Nucleus accumbens (tissue), 56 donors: ENCODE measurements at regions not wholly inside any gene's neighbourhood (a gene's known extent, or its start where the extent isn't known, plus 50 kb on each side); places are given as distances from the start of the nearest gene placed in this dataset.
"Not testable (repeated sequence)": the region's sequence is repeated elsewhere in the genome, so short reads cannot be mapped to it uniquely, and the experiment has no call there.

Experiments
- DNase-seq, 56 donors: peaks; one replicate each; lab custom pipeline; 2025; lab: John Stamatoyannopoulos, UW

DNA sequence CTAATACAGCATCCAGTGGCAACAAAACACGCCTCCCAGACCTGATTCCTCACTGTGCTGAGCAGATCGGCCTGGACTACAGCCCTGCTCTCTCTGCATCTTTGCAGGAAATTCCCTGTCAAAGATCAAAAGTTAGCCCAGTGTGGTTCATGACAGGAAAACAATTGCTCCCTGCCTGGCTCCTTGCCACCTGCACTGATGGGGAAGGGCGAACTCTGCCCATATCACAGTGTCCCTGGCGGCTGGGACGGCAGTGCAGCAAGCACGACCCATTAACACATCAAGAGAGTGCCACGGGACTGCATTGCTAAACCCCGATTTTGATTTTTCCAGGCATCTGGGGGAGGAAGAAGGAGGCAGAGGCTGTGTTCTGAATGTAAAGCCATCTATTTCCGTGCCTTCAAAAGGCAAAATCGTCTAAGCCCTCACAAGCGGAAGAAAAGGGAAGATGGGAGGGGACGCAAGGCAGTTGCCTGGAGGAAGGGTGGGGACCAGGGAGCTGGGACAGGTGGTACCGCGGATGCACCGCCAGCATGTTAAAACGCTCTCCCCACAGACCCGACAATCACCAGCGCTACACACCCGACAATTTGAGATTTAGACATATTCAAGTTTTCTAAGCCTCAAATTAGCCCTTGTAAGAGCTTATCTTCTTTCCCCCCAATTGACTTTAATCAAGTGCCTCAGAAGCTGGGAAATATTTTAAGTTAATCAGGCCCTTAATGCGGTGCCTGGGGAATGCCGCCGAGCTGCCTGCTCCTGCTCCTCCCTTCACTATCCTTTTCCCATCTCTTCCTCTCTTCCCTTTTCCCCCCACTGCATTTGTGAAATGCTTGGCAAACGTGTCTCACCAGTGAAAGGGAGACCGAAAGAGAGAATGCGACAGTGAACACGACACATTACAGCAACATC, 238.8 kb upstream of the CDH5 start:
- peak in 8 of 56 donors; percentile 1 to 17 (median 10) for DNase-seq

DNA sequence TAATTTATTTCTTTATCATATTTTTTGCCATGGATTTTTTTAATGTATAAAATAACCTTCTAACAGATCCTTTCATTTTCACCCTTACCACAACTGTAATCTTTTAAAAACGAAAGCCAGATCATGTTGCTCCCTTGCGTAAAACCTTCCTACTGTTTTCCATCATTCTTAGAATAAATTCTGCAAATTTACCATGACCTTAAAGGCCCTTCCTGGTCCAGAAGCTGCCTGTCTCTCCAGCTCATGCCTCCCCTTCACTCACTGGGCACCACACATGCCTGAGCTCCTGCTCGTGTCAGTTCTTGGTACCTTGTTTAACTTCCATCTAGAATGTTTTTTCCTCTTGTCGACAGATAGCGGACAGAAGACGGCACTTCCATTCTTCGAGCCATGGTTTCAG, 245.0 kb upstream of the CDH5 start:
- no peak for DNase-seq

DNA sequence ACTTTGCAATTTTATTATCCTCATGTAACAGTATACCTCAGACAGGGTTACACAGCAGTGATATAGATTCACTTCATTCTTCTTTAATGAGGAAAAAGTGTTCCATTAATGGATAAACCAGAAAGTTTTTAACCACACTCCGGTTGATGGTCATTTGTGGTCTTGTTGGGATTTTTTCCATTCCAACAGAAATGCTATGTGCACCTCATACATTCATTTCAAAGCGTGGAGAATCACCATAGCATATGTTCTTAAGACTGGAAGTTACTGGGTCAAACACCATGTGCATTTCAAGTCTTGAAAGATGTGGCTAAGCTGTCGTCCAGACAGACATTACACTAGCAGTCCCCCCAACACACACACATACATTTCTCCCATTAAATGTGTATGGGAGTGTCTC, 245.8 kb upstream of the CDH5 start:
- DNase-seq = no peak

DNA sequence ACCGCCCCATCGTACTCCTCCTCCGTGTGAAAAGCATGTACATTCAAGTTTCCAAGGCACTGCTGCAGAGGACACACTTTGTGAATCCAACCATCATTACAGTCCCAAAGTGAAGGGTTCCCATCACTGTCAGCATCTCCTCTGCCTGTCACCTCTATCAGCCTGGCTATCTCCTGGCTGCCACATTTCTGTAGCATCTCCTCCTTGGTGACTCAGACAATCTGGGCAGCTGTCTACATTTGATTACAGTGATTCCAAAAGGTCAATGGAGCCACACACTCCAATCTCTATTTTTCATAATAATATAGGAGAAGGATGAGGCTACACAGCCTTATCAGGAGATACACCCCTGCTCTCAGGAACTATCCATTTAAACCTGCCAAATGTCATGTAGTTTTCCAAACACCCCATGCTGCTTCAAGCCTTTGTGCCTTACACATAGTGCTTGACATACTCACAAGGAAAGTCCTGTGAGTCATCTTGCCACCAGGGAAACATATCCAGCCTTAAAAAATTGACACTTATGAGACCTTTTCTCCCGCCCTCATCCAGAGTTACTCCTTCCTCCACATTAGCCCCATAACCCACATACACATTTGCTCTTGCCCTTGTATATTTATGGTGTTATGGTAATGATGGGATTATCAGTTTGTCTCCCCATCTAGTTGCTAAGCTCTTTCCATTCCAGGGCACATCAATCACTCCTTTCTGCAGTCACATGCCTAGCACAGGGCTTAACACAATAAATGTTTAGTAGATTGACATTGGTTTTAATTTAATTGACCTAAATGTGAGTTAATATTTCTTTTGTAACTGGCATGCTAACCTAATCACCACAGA, 250.1 kb upstream of the CDH5 start:
- DNase-seq = no peak

DNA sequence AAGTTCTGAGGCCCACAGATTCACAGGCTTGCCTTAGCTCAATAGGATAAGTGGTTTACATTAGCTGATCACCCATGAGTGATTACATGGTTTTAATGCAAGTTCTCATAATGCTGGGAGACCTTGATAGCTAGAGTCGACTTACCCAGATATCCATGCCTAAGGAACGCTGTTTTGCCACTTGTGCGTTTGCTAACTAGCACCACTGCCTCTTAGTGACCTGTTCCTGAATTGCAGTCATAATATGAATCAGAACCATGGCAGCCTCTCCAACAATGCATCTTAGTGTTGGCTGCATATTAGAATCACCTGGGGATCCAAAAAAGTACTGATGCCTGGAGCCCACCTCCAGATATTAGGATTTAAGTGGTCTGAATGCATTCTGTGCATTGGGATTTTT, 251.1 kb upstream of the CDH5 start:
- no peak for DNase-seq

DNA sequence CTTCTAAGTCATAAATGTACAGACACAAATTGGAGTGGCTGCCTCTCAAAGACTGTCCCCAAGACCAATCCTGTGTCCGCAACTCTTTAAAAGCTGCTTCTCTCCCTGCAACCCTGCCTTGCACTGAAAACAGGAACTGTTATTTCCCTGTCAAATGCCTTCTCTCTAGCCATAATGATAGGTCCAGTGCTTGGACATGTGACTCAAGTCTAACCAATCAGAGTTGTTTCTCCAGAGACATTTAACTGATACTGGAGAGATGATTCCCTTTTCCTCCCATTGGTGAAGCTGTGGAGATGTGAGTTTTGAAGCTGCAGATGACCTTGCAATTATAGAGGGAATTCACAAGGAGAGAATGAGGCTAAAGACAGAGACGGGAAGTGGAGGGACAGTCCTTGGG, 253.3 kb upstream of the CDH5 start:
- DNase-seq = no peak

DNA sequence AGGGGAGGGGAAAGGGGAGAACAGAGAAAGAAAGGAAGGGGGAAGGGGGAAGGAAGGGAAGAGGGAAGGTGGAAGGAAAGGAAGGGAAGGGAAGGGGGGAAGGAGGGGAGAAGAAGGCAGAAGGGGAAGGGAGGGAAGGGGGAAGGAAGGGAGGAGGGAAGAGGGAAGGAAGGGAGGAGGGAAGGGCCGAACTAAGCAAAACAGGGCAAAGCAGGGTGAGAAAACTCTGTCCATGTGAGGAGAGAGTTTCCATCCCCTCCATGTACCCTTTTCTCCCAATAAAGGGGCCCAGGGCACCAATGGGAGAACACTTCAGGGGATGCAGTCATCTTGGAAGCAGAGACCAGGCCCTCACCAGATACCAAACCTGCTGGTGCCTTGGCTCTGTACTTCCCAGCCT, 256.8 kb upstream of the CDH5 start:
- no peak for DNase-seq

DNA sequence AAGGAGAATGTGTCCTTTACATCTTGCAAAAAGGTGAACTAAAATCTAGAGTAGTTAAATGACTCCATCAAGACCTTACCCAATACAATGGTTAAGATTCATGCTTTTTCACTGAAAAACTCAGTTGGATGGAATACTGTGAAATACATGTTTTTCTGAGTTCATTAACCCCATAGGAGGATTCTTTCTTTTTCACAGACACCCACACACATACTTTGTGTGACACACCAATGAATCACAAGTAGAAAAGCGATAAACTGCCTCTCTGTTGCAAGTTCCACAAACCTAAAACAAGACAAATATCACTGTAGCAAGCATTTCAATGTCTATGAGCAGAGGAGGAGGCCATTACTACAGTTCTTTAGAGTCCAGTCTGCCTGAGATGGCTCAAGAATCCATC, 258.8 kb upstream of the CDH5 start:
- DNase-seq = no peak

DNA sequence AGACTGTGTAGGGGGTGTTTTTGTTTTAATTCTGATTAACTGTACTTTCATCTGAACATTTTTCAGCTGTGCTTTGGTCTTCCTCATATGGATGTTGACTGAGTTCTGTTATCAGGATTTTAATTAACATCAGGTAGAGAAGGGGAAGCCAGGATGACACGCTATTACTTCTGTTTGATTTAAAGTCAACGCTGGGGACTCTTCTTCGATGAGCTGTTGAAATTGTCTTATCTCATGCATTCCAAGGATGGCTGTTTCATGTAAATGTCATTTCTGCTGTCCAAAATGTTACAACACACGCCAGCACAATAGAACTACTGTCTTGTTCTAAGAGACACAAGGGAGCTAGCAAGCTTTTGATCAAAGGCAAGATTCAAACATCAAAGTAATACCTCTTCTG, 263.3 kb upstream of the CDH5 start:
- no peak for DNase-seq

DNA sequence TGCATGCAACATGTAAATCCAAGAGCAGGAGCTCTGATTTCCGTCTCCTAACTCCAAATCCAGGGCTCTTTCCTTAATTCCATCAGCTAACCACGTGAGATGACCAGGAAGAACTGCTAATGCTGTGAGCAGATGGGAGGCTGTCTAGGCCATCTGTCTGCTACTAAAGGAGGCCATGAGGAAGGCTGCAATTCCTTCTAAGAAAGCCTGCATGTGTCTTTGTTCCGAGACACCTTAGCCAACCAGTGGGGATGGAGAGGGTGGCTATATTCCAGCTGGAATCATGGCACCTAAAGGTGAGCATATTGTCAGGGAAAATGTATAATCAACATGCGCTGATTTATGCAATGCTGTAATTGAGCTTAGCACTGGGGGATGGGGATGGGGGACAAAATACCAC, 267.2 kb upstream of the CDH5 start:
- DNase-seq = no peak

DNA sequence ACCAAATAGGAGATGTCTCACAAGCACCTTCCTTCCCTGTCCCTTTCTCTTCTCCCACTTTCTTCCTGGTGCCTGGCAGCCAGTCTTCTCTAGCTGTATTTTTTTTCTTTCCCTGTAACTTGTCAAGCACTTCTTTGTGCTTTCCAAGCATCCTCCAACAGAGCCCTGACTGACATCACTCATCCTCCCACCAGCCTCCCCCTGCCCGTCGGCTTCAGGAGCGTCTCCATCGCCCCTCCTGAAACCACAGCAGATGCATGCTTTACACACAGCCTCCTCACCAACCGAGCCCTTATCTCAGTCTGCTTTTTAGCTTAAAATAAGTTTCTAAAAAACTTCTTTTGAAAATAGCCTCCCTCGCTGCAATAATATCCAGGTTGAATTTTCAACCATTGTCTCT, 268.7 kb upstream of the CDH5 start:
- DNase-seq = peak in 3 of 56 donors; percentile 5 to 14 (median 13)

DNA sequence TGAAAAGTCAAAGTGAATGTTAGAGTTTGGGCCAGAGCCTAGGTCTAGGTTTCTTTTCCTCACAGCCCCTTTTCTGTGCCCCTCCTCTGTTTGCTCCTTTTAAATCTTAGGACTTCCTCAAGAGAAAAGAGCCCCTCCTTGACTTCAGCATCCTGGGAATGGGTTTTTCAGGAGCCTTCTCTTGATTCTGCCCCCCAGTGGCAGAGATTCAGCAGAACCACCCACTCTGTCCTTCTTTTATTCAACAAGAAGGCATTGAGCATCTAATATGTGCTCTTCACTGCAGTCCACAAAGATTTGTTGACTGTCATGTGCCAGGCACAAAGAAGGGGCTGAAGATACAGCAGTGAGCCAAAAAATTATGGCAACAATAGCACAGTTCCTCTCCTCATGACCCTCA, 270.8 kb upstream of the CDH5 start:
- no peak for DNase-seq

DNA sequence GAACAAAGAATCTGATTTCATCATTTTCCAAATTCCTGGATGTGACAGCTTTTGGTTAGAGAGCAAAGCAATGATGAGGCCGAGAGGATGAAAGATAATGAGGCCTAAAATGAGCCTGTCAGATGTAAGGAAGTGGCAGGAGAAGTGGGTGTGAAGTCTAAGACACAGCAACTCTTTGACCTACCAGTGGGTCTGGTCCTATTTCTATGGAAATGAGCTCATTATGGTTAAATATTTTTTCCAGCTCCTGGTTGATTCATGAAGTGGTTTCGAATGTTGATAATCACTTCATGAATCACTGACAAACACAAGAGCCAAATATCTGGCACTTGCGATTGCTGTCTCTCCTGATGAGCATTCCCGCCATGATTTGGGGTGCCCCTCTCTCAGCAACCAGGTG, 273.3 kb upstream of the CDH5 start:
- DNase-seq = no peak

DNA sequence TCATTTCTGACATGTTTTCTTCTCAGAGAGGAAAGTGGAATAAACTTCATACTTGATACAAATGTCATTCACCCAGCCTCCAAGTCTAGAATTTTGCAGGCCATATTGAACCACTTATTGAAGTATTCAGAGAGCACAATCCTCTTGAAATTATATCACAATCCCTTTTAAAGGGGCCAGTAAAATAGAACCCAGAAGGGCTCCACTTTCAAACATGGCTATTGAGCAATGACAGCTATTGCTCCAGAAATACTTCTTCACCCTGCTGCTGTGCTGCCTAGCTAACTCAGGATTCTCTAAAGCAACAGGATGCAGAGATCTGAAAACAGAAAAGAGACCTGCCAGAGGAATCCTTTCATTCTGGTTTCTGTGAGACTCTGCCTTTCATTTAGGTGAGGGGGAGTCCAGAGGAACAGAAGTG, 275.0 kb upstream of the CDH5 start:
- no peak for DNase-seq

DNA sequence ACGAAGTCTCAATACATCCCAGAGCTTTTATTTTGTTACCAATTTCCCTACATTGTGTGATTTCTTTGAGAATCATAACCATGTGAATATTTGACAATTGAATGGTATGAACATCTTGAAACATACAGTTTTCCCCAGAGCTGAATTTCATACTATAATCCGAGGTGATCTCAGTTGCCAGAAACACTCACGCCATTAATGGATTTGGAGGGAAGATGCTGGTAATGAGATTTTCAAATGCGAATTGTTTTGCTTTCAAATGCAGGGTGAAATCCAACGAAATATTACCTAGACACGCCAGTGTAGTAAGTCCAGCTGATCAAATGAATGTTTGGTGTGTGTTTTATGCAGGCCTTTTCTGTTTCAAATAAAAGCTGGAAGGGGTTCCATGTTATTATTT, 277.8 kb upstream of the CDH5 start:
- DNase-seq = no peak

DNA sequence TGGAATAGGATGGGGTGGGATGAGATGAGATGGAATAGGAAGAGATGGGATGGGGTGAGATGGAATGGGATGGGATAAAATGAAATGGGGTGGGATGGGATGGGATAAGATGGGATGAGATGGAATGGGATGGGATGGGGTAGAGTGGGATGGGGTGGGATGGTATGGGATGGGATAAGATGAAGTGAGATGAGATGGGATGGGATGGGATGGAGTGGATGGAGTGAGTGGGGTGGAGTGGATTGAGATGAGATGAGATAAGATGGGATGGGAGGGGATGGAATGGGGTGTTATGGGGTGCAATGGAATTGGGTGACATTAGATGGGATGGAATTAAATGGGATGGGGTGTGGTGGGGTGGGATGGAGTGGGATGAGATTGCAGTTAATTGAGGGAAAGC, 279.2 kb upstream of the CDH5 start:
- DNase-seq = no peak

DNA sequence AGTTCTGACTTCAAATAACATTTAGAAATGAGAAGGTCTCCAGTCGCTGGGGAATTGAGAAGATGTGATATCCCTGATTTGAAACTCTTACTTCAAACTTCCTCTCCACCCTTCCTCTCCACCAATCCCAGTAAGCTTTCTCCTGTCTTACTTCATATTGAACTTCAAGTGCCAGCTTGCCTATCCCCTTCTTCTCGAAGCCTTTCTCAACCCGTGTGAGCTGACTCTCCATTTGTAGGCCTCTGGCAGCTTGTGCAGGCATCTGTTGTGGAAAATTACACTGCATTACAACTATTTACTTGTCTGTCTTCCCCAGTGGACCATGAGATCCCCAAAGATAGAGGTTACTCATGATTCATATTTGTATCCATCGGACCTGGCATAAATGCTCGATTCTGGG, 280.8 kb upstream of the CDH5 start:
- no peak for DNase-seq

DNA sequence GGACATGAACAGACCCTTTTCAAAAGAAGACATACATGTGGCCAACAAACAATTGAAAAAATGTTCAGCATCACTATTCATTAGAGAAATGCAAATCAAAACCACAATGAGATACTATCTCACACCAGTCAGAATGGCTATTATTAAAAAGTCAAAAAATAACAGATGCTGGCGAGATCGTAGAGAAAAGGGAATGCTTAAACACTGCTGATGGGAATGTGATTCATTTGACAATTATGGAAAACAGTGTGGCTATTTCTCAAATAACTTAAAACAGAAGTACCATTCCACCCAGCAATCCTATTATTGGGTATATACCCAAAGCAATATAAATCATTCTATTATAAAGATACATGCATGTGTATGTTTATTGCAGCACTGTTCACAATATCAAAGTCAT, 281.8 kb upstream of the CDH5 start:
- not testable (repeated sequence) for DNase-seq

DNA sequence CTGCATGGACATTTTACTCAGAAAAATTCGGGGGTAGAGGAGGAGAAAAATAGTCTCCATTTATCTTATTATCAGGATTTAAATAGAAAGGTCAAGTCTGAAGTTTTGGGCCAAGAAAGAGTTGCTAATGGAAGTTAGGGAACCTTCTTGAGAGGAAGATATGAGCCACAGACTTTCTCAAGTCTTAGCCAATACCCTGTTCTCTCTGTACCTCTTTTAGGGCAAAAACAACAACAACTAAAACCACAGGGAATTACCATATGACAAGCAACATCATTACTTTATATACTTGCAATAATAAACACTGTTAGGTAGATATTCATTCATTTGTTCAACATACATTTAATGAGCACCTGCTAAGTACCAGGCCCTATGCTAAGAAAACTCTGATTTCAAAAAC, 282.2 kb upstream of the CDH5 start:
- DNase-seq = no peak

DNA sequence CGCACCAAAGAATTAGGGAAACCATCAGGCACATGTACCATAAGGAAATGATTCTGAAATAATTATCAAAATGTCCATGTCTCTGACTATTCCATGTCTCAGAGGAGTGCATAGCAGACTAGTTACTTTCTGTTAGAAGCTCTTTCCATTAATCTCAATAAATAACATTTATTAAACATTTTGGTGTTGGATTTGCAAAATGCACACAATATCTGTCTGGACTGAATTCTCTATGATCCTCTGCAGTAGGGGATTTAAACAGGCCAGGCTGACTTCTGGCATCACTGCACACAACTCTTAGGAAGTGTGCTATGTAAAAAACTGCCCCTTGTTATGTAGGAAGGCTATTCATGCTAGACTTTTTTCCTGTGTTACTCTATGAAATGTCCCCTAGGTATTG, 283.3 kb upstream of the CDH5 start:
- no peak for DNase-seq

DNA sequence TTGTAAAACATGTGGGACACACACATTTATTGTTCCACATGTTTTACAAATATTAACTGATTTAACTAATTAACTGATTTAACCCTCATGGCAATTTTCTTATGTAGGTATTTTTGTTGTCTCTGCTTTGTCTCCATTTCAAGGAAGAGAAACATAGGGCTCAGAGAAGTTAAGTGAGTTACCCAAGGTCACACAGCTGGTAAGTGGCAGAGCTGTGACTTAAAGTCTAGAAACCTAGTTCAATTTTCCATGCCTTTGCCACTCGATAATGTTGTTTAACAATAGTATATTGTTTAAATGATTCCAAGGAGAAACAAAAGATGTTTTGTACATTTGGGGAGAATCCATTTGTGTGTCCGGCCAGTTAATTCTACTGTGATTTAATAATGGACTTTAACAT, 284.1 kb upstream of the CDH5 start:
- no peak for DNase-seq
